Mesendoderm (in vitro differentiated cells): ENCODE measurements at regions not wholly inside any gene's neighbourhood (a gene's known extent, or its start where the extent isn't known, plus 50 kb on each side); places are given as distances from the start of the nearest gene placed in this dataset.

Source experiments
- DNase-seq: peaks from one replicate; pipeline ENCODE4 v3.0.0; 2013
- H2AK5ac ChIP-seq: 2 replicates; pipeline ENCODE4 v1.6.1; 2013; ENCODE audit warnings: low read length, inconsistent platforms
- H2BK120ac ChIP-seq: 2 replicates; pipeline ENCODE4 v1.6.1; 2013; ENCODE audit warnings: low read depth, mild to moderate bottlenecking, low read length, moderate library complexity, mixed read lengths
- H2BK15ac ChIP-seq: replicated peaks from 2 replicates; pipeline ENCODE4 v1.6.1; 2013; ENCODE audit warnings: low read depth, mild to moderate bottlenecking, moderate library complexity
- H2BK5ac ChIP-seq: 2 replicates; pipeline ENCODE4 v1.6.1; 2013; ENCODE audit warnings: low read length, inconsistent platforms
- H3K18ac ChIP-seq: 2 replicates; pipeline ENCODE4 v1.6.1; 2013; ENCODE audit warnings: mild to moderate bottlenecking, low read length, mixed read lengths
- H3K23ac ChIP-seq: one replicate; pipeline ENCODE4 v1.6.1; 2013; ENCODE audit warnings: low read length
- H3K27ac ChIP-seq: 2 replicates; pipeline ENCODE4 v1.5.1; 2013; ENCODE audit warnings: low read depth, mild to moderate bottlenecking, inconsistent platforms, low read length, moderate library complexity
- H3K27me3 ChIP-seq: 2 replicates; pipeline ENCODE4 v1.6.1; 2013; ENCODE audit warnings: low read length, control low read depth, mild to moderate bottlenecking, inconsistent platforms; ENCODE audit not compliant: insufficient read depth, poor library complexity
- H3K36me3 ChIP-seq: 2 replicates; pipeline ENCODE4 v1.6.1; 2013; ENCODE audit warnings: low read length, inconsistent platforms; ENCODE audit not compliant: control insufficient read depth, insufficient read depth
- H3K4ac ChIP-seq: one replicate; pipeline ENCODE4 v1.6.1; 2013; ENCODE audit warnings: low read depth, mild to moderate bottlenecking, low read length, moderate library complexity
- H3K4me1 ChIP-seq: 2 replicates; pipeline ENCODE4 v1.6.1; 2013; ENCODE audit warnings: low read depth, low read length, inconsistent platforms; ENCODE audit not compliant: control insufficient read depth
- H3K4me2 ChIP-seq: 2 replicates; pipeline ENCODE4 v1.6.1; 2013; ENCODE audit warnings: low read length
- H3K4me3 ChIP-seq: 2 replicates; pipeline ENCODE4 v1.5.1; 2013; ENCODE audit warnings: mild to moderate bottlenecking, low read length
- H3K56ac ChIP-seq: one replicate; pipeline ENCODE4 v1.6.1; 2013; ENCODE audit warnings: low read length
- H3K79me1 ChIP-seq: 2 replicates; pipeline ENCODE4 v1.6.1; 2013; ENCODE audit warnings: low read length, inconsistent platforms
- H3K79me2 ChIP-seq: 2 replicates; pipeline ENCODE4 v1.6.1; 2013; ENCODE audit warnings: mild to moderate bottlenecking, low read length; ENCODE audit not compliant: control insufficient read depth, insufficient read depth
- H3K9ac ChIP-seq: 2 replicates; pipeline ENCODE4 v1.6.1; 2013; ENCODE audit warnings: low read length, inconsistent platforms
- H4K5ac ChIP-seq: one replicate; pipeline ENCODE4 v1.6.1; 2013; ENCODE audit warnings: low read length
- H4K8ac ChIP-seq: one replicate; pipeline ENCODE4 v1.6.1; 2013; ENCODE audit warnings: low read depth, mild to moderate bottlenecking, control low read depth, low read length, moderate library complexity
- WGBS: extraction: QIAGEN DNeasy Blood & Tissue Kit; methylation state at CpG from one replicate; pipeline ENCODE4 v1.1.7; 2013; ENCODE audit warnings: low lambda C conversion rate, missing lambda C conversion rate; ENCODE audit not compliant: insufficient coverage; ENCODE audit errors: extremely low coverage; 5-methylcytosine and 5-hydroxymethylcytosine counted together

GRCh38 chr20:50338479-50339391, 148.1 kb downstream of the CEBPB start:
- no CpG with 5 or more reads among the region's 12 CpGs for WGBS
- no peak overlapping the region for H2AK5ac ChIP-seq
- no peak overlapping the region for H3K4me3 ChIP-seq

GRCh38 chr20:50339466-50339901, 148.9 kb downstream of the CEBPB start:
- Histone ChIP-seq H3K79me2 (no peaks in the 10 kb centered on the region), H3K23ac (no peak overlapping the region), H3K56ac (no peak overlapping the region), H3K18ac (no peak overlapping the region), H2BK5ac (no peak overlapping the region), H4K8ac (no peak overlapping the region), H3K4me3 (no peak overlapping the region), H3K79me1 (no peaks in the 10 kb centered on the region), H3K27me3 (no peaks in the 10 kb centered on the region), H3K4me1 (no peaks in the 10 kb centered on the region), H4K5ac (no peak overlapping the region), H3K9ac (no peak overlapping the region), H3K4me2 (no peak overlapping the region), H2BK120ac (no peak overlapping the region), H3K4ac (no peak overlapping the region), H2AK5ac (no peak overlapping the region), H3K27ac (no peak overlapping the region), H2BK15ac (no peak overlapping the region), H3K36me3 (no peaks in the 10 kb centered on the region)
- no CpG with 5 or more reads among the region's 3 CpGs for WGBS
- no peak for DNase-seq

More at GRCh38 chr20:50338479-50339391, 148.1 kb downstream of the CEBPB start:
- Histone ChIP-seq H3K18ac (no peak overlapping the region), H3K27me3 (no peaks in the 10 kb centered on the region), H2BK5ac (no peak overlapping the region), H3K4me1 (no peaks in the 10 kb centered on the region), H3K4me2 (no peak overlapping the region), H3K79me1 (no peaks in the 10 kb centered on the region), H4K8ac (no peak overlapping the region), H3K23ac (no peak overlapping the region), H2BK120ac (no peak overlapping the region), H3K27ac (no peak overlapping the region), H3K56ac (no peak overlapping the region), H3K36me3 (no peaks in the 10 kb centered on the region), H2BK15ac (no peak overlapping the region), H3K79me2 (no peaks in the 10 kb centered on the region), H3K4ac (no peak overlapping the region), H3K9ac (no peak overlapping the region), H4K5ac (no peak overlapping the region)
- DNase-seq, result peak; percentile 72

GRCh38 chr20:50340541-50340940, 149.9 kb downstream of the CEBPB start:
- H3K27me3 ChIP-seq, result no peaks in the 10 kb centered on the region
- H4K5ac ChIP-seq, result no peak overlapping the region
- H2BK120ac ChIP-seq, result no peak overlapping the region
- no peak overlapping the region for H3K56ac ChIP-seq
- H2BK5ac ChIP-seq, result no peak overlapping the region
- H3K4me2 ChIP-seq, result no peak overlapping the region
- no peak overlapping the region for H2BK15ac ChIP-seq
- no peaks in the 10 kb centered on the region for H3K79me2 ChIP-seq
- H3K36me3 ChIP-seq, result no peaks in the 10 kb centered on the region
- H3K79me1 ChIP-seq, result no peaks in the 10 kb centered on the region
- no CpG with 5 or more reads among the region's 7 CpGs for WGBS
- no peak overlapping the region for H3K9ac ChIP-seq
- no peak overlapping the region for H3K4ac ChIP-seq
- no peak overlapping the region for H4K8ac ChIP-seq
- no peak overlapping the region for H3K4me3 ChIP-seq
- H3K18ac ChIP-seq, result no peak overlapping the region
- no peak overlapping the region for H3K23ac ChIP-seq
- no peaks in the 10 kb centered on the region for H3K4me1 ChIP-seq
- no peak for DNase-seq
- H2AK5ac ChIP-seq, result no peak overlapping the region
- H3K27ac ChIP-seq, result no peak overlapping the region

- Histone ChIP-seq H2BK120ac (no peak overlapping the region), H3K27ac (no peak overlapping the region), H3K56ac (no peak overlapping the region), H3K23ac (no peak overlapping the region), H3K27me3 (no peaks in the 10 kb centered on the region), H3K18ac (no peak overlapping the region), H3K4me3 (no peak overlapping the region), H3K9ac (no peak overlapping the region), H4K8ac (no peak overlapping the region), H3K79me2 (no peaks in the 10 kb centered on the region), H3K4me2 (no peak overlapping the region), H3K4me1 (no peaks in the 10 kb centered on the region), H2BK15ac (no peak overlapping the region), H4K5ac (no peak overlapping the region), H3K4ac (no peak overlapping the region), H2AK5ac (no peak overlapping the region), H3K36me3 (no peaks in the 10 kb centered on the region), H3K79me1 (no peaks in the 10 kb centered on the region), H2BK5ac (no peak overlapping the region)
- WGBS, result no CpG with 5 or more reads among the region's 9 CpGs
- DNase-seq, result no peak
These were observed 150.4 kb downstream of the CEBPB start for GRCh38 chr20:50341050-50341449.

- Histone ChIP-seq H3K79me2 (no peaks in the 10 kb centered on the region), H2BK120ac (no peak overlapping the region), H3K27me3 (no peaks in the 10 kb centered on the region), H2BK15ac (no peak overlapping the region), H3K4me3 (no peak overlapping the region), H3K27ac (no peak overlapping the region), H3K79me1 (no peaks in the 10 kb centered on the region), H2AK5ac (no peak overlapping the region), H3K18ac (no peak overlapping the region), H4K5ac (no peak overlapping the region), H2BK5ac (no peak overlapping the region), H3K4ac (no peak overlapping the region), H3K36me3 (no peaks in the 10 kb centered on the region), H3K56ac (no peak overlapping the region), H3K9ac (no peak overlapping the region), H3K4me1 (no peaks in the 10 kb centered on the region), H3K4me2 (no peak overlapping the region), H3K23ac (no peak overlapping the region), H4K8ac (no peak overlapping the region)
- WGBS, result no CpG with 5 or more reads among the region's 12 CpGs
- no peak for DNase-seq
These were observed 151.4 kb downstream of the CEBPB start for GRCh38 chr20:50341880-50342637.
